ENCODE measurements at regions not wholly inside any gene's neighbourhood (a gene's known extent, or its start where the extent isn't known, plus 50 kb on each side); places are given as distances from the start of the nearest gene placed in this dataset.

- no peak for DNase-seq (ENCODE audit: low spot score)
Observed at GRCh38 chr20:59403962-59404314, 103.5 kb downstream of the EDN3 start.

- DNase-seq (ENCODE audit: low spot score): no peak
Observed at GRCh38 chr20:59404749-59405148, 104.3 kb downstream of the EDN3 start.

DNA sequence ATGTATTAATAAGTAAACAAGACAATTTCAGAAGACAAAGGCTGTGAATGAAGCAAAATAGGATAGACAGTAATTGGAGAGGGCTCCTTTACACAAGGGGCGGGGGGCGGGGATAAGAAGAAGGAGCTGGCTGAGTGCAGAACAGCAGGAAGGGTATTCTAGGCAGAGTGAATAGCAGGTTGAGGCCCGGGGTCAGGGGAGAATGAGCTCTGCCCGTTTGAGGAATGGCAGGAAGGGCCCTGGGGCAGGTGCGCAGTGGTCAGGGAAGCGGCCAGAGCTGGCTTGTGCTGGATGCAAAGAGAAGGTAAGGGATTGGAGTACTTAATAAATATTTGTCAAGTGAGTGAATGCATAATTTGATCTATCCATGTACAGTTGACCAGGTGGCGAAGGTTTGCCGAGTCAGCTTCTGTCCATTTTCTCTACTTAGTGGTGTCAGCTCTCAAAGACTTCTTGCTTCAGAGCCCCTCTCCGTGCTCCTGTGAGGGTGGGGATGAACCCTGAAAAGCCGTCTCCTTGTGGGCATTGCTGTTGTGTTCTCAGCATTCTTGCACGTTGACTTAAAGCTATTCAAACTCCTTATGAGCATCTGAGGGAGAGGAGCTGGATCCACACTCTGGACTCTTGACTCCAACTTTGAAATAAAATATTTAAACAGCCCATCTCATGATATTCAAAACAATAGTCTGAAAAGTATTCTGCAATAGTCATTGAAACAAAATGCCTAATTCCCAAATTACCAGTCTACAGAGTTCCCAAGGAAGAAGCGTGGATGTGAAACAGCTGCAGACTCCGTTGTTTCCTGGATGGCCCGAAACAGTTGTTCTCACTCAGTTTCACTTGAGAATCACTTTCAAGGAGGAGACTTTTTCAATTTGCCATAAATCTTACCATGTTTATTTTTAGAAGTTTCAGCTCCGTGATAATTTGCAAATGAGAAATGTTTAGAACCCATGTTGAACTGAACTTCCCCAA lies 105.1 kb downstream of the EDN3 start:
- no peak for DNase-seq (ENCODE audit: low spot score)

DNA sequence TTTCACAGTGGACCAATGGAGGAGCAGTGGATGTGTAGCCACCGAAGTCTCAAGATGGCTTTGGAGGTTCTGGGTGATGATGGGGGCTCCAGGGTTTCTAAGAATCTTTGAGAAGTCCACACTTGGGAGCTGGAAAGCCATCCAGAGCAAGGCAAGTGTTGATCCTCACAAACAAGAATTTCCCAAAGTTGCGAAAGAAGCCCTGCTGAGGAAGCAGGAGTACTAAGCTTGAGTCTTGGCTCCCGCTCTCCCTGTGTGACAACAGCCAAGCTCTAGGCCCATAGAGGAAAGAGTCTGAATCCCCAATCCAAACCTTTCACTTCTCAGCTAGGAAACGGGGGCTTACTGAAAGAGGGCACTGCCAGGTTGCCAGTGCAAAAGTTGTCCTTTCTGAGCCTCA lies 106.0 kb downstream of the EDN3 start:
- no peak for DNase-seq (ENCODE audit: low spot score)

- no peak for DNase-seq (ENCODE audit: low spot score)
Observed at GRCh38 chr20:59411170-59411569, 110.8 kb downstream of the EDN3 start.

DNA sequence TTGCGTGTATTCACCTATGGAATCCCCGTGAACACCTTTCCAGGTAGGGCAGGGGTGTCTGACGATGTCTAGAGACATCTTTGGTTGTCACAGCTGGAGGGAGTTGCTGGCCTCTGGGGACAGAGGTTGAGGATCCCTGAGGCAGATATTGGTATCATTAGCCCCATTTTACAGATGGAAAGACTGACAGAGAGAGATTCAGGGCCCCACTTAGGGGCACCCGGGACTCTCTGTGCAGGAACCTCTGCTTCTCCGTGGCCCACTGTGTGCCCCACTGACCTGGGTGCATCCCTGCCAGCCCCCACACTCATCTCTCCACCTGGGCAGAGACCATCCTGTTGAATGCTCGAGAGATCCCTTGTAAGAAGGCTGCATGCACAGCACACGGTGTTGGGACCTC lies 111.2 kb downstream of the EDN3 start:
- DNase-seq (ENCODE audit: low spot score): no peak

- no peak for DNase-seq (ENCODE audit: low spot score)
Observed at GRCh38 chr20:59412181-59412580, 111.8 kb downstream of the EDN3 start.

DNA sequence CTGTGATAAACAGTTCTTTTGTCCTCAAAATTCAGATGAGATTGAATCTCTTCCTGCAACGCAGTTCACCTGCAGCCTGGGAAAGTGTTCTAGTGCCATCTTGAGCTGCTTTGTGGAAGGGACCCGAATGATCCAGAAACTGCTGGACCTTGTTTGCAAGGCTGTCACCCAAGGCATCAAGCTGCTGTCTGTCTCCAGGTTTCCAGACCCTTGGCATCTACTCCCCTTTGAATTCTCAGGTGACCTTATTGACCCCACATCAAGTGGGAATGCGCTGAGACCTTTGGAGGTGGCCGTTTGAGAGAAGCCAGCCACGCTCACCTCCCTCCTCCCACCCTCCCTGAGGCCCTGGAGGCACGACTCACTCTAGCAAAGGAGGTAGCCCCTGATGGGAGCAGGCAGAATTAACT lies 112.5 kb downstream of the EDN3 start:
- no peak for DNase-seq (ENCODE audit: low spot score)

DNA sequence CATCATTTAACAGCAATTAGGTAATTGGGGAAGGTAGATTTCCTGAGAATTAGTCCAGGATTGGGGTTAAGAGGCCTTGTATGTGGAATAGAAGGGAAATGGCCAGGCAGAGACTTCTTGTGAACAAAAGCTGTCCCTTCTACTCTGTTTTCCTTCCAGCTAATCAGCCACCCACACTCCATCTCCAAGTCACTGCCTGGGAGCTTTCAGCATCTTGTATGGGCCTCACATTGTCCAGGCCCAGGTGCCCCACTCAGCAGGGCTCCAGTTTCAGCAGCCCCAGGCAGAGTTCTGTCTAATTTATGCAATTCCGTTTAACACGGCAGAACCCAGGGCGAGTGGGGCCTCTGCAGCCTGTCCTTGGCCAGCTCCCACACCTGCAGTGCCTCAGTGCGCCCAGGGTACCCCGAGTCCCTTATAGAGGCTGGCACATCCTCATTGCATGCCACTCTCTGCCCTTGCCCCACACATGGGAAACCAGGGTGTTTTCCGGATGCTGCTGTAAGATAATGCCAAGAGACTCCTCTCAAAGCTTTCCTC lies 113.0 kb downstream of the EDN3 start:
- no peak for DNase-seq (ENCODE audit: low spot score)

DNA sequence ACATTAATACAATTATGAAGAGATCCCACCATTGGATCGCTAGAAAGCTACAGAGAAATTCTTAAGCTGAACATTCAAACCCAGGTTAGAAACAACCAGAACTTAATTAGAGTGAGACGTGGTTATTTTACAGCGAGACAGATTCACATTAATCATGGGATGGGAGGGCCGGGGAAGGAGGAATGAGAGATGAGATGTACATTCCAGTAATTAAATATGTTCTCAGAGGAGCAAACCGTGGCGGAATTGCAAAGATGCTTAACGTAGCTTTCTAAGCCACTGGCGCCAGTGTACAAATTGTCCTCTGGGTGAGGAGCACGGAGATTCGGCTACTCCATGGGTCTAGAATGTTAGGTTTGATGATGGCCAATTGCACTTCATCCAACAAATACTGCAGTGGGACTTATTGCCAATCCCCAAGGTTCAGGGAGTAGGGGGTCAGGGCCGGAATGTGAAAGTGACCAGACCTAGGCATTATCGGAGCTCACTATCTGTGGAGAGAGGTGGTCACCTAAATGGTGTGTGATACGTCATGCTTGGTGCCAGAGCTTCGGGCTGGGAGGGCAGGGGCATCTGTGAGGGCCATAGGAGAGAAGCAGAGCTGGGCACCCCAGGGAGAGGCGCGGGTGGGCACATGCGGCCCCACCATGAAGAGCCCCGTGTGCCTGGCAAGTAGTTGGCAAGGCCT lies 114.7 kb downstream of the EDN3 start:
- DNase-seq (ENCODE audit: low spot score): no peak

- DNase-seq (ENCODE audit: low spot score): no peak
Observed at GRCh38 chr20:59416916-59417315, 116.5 kb downstream of the EDN3 start.

GRCh38 chr20:59421089-59421488 lies 120.7 kb downstream of the EDN3 start:
- DNase-seq (ENCODE audit: low spot score): no peak

- no peak for DNase-seq (ENCODE audit: low spot score)
Observed at GRCh38 chr20:59421920-59422637, 121.7 kb downstream of the EDN3 start.

- no peak for DNase-seq (ENCODE audit: low spot score)
Observed at GRCh38 chr20:59422872-59423544, 122.6 kb downstream of the EDN3 start.

DNA sequence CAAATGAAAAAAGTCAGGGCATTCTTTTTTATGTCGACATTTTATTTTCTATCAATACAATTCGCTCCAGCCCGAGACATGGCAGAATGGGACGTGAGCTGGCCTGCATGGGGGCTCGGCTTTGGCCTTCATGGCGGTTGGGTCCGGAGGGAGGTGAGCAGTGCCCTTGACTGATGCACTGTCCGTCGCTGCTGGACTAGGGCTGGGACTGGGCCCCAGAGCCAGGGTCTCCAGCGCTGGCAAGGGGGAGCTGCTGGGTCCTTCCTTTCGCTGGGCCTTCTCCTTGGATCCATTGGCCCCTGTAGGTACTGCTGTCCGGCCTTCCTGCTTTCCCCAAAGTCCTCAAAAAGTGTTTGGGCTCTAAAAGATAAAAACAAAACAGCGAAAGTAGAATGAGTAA lies 124.6 kb downstream of the EDN3 start:
- no peak for DNase-seq (ENCODE audit: low spot score)

DNA sequence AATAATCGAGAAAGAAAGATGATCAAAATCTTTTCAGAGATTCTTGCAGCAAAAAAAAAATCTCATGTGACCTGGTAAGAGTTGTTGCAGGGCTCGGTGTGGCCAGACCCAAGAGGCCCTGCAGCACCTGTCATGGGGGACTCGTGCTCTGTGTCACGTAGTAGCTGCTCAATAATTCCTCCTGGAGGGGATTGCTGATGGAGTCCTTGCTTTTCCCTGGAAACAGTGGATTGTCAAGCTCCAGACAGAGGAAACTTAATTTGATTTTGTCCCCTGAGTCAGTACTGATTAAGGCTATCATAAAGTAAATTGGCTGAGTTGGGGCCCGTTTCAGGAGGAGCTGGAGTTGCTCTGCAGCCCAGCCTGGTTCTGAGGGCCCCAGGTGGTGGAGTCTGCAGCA lies 125.2 kb downstream of the EDN3 start:
- no peak for DNase-seq (ENCODE audit: low spot score)

- no peak for DNase-seq (ENCODE audit: low spot score)
Observed at GRCh38 chr20:59428006-59428405, 127.6 kb downstream of the EDN3 start.

DNA sequence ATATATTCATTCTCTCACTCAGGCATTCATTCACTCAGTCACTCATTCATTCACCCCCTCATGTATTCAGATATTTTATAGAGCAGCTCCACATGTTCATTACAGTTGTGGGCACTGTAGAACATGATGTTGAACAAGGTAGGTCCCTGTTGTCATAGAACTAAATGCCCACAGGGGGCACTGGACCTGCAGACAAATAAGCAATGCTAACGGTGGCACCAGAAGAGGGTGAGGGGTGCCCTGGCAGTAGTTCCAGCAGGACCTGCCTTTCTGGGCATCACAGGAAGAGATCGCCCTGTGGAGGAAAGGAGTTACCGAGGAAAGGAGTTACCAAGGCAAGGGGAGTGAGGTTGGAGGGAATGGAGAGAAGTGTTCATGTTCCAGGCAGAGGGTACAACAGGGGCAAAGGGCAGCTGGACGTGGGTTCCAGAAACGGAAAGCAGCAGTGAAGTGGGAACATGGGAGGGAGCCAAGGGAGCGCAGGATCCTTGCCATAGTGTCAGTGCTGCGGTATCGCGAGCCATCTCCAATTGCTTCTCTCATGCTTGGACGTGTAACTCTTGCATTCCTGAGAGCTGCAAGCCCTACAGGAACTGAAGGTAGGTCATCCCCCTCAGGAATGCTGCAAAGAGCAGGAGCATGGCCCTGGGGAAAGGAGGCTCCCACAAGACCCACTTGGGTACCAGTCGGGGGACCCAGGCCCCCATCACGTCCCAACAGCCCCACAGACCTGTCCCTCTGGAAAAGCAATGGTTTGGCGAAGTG lies 128.2 kb downstream of the EDN3 start:
- peak; percentile 37 for DNase-seq (ENCODE audit: low spot score)

- DNase-seq (ENCODE audit: low spot score): peak; percentile 36
Observed at GRCh38 chr20:59429396-59429795, 129.0 kb downstream of the EDN3 start.

DNA sequence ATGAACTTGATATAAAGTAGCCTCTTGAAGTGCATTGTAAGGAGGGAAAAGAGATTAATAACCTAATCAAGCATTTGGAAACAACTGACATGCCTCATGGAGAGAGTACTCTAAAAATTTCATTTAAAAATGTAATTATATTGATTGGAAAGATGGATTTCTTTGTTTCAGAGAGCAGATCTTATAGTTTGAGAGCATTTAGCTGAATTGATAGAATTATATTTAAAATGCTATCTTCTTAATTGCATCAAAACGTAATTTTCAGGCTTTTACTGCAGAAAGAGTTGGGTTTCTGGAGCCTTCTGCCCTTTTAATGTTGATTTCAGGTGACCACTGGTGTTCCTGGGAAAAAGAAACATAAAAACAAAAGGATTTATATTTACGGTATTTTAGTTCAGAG lies 130.6 kb downstream of the EDN3 start:
- DNase-seq (ENCODE audit: low spot score): no peak

DNA sequence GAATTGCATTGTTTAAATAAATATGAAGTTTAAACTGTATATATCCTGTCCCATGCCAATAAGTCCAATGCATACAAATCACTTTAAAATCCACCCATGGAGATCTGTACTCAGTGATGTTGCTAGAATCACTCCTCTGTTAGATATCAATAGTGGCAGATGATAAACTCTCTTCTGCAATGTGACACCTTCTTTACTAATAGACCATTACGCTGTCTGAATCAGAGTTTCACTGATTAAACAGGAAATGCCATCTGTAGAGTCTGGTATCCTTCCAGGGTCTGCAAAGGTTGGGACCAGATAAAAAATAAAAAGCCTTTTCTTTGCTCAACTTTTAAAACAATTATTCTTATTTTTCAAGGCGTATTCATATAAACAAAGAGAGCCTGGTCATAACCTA lies 134.5 kb downstream of the EDN3 start:
- no peak for DNase-seq (ENCODE audit: low spot score)
